Lower lobe of right lung (tissue), 2 donors: ENCODE measurements at regions not wholly inside any gene's neighbourhood (a gene's known extent, or its start where the extent isn't known, plus 50 kb on each side); places are given as distances from the start of the nearest gene placed in this dataset.

ENCODE experiments used
- ATAC-seq, 2 donors: fragments of 200-7000 bp; cut with Tn5 transposase; one replicate each; pipeline ENCODE4 v1.9.1; 2020 to 2022; ENCODE audit warnings: mild to moderate bottlenecking in 2 of 2, moderate library complexity in 2 of 2
- DNase-seq: peaks from one replicate; pipeline ENCODE4 v3.0.0-alpha.2; 2020
- H3K27ac ChIP-seq: fragments of 200-600 bp; one replicate; pipeline ENCODE4 v1.8.0; 2022
- H3K27me3 ChIP-seq: fragments of 200-600 bp; one replicate; pipeline ENCODE4 v1.8.0; 2022; ENCODE audit warnings: low read depth
- H3K36me3 ChIP-seq: fragments of 200-600 bp; one replicate; pipeline ENCODE4 v1.8.0; 2022; ENCODE audit warnings: mild to moderate bottlenecking
- H3K4me1 ChIP-seq: fragments of 200-600 bp; one replicate; pipeline ENCODE4 v1.8.0; 2022
- H3K4me3 ChIP-seq: fragments of 200-600 bp; one replicate; pipeline ENCODE4 v1.8.0; 2022; ENCODE audit warnings: mild to moderate bottlenecking
- H3K9me3 ChIP-seq: fragments of 200-600 bp; one replicate; pipeline ENCODE4 v1.8.0; 2022
- intact Hi-C: fragments of 100-400 bp; cut with DNase I; formaldehyde crosslinking; loops from one replicate; pipeline ENCODE4 v1.11.0; 2022
- TF ChIP-seq, protein P1 (sequence below): fragments of 200-600 bp; IDR thresholded peaks from one replicate; pipeline ENCODE4 v1.8.0; 2022; ENCODE audit warnings: antibody characterized with exemption, mild to moderate bottlenecking
- donor health status: DM: no; HTN: yes; CAD: no; lungs with severe emphysema.

DNA sequence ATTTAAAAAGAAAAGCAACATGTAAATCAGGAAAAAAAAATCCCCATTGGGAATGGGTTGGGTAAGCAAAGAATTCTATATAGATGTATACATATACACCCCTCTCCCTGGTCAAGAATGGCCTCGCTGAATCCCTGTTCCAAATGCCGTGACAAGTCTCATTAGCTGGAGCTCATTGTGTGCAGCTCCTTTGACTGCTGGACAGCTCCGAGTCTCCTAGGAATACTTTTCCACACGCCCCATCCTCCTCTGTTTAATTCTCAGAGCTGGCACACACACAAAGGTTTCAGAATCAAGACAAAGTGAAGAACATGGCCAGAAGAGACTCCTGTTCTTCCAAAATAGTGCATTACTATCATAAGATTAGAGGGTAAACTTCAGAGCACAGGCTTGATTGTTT, 130.9 kb upstream of the MKLN1 start:
- no peak for ATAC-seq
- no peaks in the 10 kb centered on the region for H3K27me3 ChIP-seq

DNA sequence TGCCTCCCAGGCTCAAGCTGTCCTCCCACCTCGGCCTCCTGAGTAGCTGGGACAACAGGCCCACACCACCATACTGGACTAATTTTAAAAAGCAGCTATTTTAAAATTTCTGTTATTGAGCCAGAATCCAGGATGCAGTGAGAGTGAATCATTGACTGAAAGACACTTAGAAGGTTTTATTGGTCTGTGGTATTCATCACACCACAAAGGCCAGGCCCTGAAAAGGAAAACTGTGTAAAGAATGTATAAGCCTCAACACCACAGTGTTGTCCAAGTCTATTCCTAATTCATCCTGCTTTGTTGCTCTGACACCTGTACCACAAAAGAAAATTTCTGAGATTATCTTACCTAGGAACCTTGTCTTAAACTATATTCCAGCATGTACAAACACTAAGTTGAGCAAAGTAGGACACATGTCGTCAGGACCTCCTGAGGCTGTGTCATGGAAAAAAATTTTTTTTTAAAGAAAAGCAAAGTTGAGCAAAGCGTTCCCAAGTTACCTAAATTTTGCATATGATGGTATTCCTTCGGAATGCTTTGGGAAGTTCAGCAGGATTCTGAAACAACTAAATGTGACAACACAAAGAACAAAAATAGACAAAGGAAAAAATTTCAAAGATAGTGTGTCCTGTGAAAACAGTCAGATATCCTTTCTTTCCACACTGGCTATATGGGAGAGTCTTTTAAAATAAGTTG, 129.6 kb upstream of the MKLN1 start:
- Histone ChIP-seq H3K27ac (no peak overlapping the region), H3K4me1 (no peaks in the 10 kb centered on the region), H3K36me3 (no peaks in the 10 kb centered on the region), H3K9me3 (no peaks in the 10 kb centered on the region), H3K4me3 (no peak overlapping the region), H3K27me3 (no peaks in the 10 kb centered on the region)
- ATAC-seq (no peak), DNase-seq (no peak)
- TF ChIP-seq, protein P1, sequence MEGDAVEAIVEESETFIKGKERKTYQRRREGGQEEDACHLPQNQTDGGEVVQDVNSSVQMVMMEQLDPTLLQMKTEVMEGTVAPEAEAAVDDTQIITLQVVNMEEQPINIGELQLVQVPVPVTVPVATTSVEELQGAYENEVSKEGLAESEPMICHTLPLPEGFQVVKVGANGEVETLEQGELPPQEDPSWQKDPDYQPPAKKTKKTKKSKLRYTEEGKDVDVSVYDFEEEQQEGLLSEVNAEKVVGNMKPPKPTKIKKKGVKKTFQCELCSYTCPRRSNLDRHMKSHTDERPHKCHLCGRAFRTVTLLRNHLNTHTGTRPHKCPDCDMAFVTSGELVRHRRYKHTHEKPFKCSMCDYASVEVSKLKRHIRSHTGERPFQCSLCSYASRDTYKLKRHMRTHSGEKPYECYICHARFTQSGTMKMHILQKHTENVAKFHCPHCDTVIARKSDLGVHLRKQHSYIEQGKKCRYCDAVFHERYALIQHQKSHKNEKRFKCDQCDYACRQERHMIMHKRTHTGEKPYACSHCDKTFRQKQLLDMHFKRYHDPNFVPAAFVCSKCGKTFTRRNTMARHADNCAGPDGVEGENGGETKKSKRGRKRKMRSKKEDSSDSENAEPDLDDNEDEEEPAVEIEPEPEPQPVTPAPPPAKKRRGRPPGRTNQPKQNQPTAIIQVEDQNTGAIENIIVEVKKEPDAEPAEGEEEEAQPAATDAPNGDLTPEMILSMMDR = no peak
- intact Hi-C loops = no loop called here

More for the DNA sequence above, 130.9 kb upstream of the MKLN1 start:
- no peak for DNase-seq
- H3K9me3 ChIP-seq = no peaks in the 10 kb centered on the region
- no peak overlapping the region for H3K4me3 ChIP-seq
- H3K27ac ChIP-seq = no peak overlapping the region
- TF ChIP-seq, protein P1 = no peak
- intact Hi-C loops = no loop called here
- no peaks in the 10 kb centered on the region for H3K4me1 ChIP-seq
- H3K36me3 ChIP-seq = no peaks in the 10 kb centered on the region

- TF ChIP-seq, protein P1 = no peak
- no peak for ATAC-seq
- no peak for DNase-seq
- H3K36me3 ChIP-seq = no peaks in the 10 kb centered on the region
- intact Hi-C loops = no loop called here
- no peak overlapping the region for H3K27ac ChIP-seq
- H3K4me3 ChIP-seq = no peak overlapping the region
- no peaks in the 10 kb centered on the region for H3K27me3 ChIP-seq
- no peaks in the 10 kb centered on the region for H3K4me1 ChIP-seq
- no peaks in the 10 kb centered on the region for H3K9me3 ChIP-seq
Measured at GRCh38 chr7:131202451-131202850, 125.2 kb upstream of the MKLN1 start.

GRCh38 chr7:131203291-131203976, 124.2 kb upstream of the MKLN1 start:
- no peak overlapping the region for H3K27ac ChIP-seq
- TF ChIP-seq, protein P1 = no peak
- DNase-seq = no peak

DNA sequence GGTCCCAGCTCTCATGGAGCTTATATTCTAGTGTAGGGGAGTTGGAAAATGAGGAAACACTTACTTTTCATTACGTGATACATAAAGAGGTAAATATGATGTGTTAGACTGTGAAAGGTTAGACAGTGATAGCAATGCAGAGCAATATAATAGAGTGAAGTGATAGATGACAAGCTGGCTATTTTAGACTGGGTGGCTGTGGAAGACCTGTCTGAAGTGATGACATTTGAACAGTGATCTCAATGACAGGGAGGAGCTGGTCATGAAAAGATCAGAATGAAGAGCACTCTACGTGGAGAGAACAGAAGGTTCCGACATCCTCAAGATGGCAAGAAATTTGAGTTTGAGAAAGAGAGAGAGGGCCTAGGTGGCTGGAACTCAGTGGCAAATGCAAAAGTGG, 118.9 kb upstream of the MKLN1 start:
- TF ChIP-seq, protein P1 = no peak
- H3K27ac ChIP-seq = no peak overlapping the region
- H3K36me3 ChIP-seq = no peaks in the 10 kb centered on the region
- no peaks in the 10 kb centered on the region for H3K27me3 ChIP-seq
- ATAC-seq = no peak
- H3K4me1 ChIP-seq = no peaks in the 10 kb centered on the region
- intact Hi-C loops = no loop called here
- no peak overlapping the region for H3K4me3 ChIP-seq
- DNase-seq = no peak
- H3K9me3 ChIP-seq = no peaks in the 10 kb centered on the region

More at GRCh38 chr7:131203291-131203976, 124.2 kb upstream of the MKLN1 start:
- Histone ChIP-seq H3K4me3 (no peak overlapping the region), H3K4me1 (no peaks in the 10 kb centered on the region), H3K9me3 (no peaks in the 10 kb centered on the region), H3K36me3 (no peaks in the 10 kb centered on the region), H3K27me3 (no peaks in the 10 kb centered on the region)
- no peak for ATAC-seq
- intact Hi-C loops = no loop called here
